Trophoblast cell (in vitro differentiated cells and primary cell): ENCODE measurements at regions not wholly inside any gene's neighbourhood (a gene's known extent, or its start where the extent isn't known, plus 50 kb on each side); places are given as distances from the start of the nearest gene placed in this dataset.
"Not testable (repeated sequence)": the region's sequence is repeated elsewhere in the genome, so short reads cannot be mapped to it uniquely, and the experiment has no call there.

Source experiments
- DNase-seq, 2 donors: peaks; one replicate each; pipeline ENCODE4 v3.0.0-alpha.2; 2016
- H2AFZ ChIP-seq: 2 replicates; pipeline ENCODE4 v1.6.1; 2013; ENCODE audit warnings: low read length, moderate library complexity, mild to moderate bottlenecking; ENCODE audit not compliant: insufficient read depth, poor library complexity
- H2AK5ac ChIP-seq: 2 replicates; pipeline ENCODE4 v1.6.1; 2013; ENCODE audit warnings: mild to moderate bottlenecking, low read length
- H2BK120ac ChIP-seq: 2 replicates; pipeline ENCODE4 v1.6.1; 2013; ENCODE audit warnings: low read length, mild to moderate bottlenecking, moderate library complexity; ENCODE audit not compliant: insufficient read depth, poor library complexity
- H2BK12ac ChIP-seq: 2 replicates; pipeline ENCODE4 v1.6.1; 2013; ENCODE audit warnings: mild to moderate bottlenecking, low read length, moderate library complexity
- H2BK5ac ChIP-seq: 2 replicates; pipeline ENCODE4 v1.6.1; 2013; ENCODE audit warnings: low read length, low read depth, moderate library complexity, mild to moderate bottlenecking; ENCODE audit not compliant: poor library complexity
- H3K14ac ChIP-seq: 2 replicates; pipeline ENCODE4 v1.6.1; 2013; ENCODE audit warnings: mild to moderate bottlenecking, low read length
- H3K18ac ChIP-seq: 2 replicates; pipeline ENCODE4 v1.6.1; 2013; ENCODE audit warnings: mild to moderate bottlenecking, low read length
- H3K23ac ChIP-seq: 2 replicates; pipeline ENCODE4 v1.6.1; 2013; ENCODE audit warnings: low read length
- H3K27ac ChIP-seq: 2 replicates; pipeline ENCODE4 v1.5.1; 2013; ENCODE audit warnings: low read depth, mild to moderate bottlenecking, inconsistent platforms, low read length, moderate library complexity
- H3K27me3 ChIP-seq: 2 replicates; pipeline ENCODE4 v1.6.1; 2013; ENCODE audit warnings: inconsistent platforms, mild to moderate bottlenecking, low read length, moderate library complexity; ENCODE audit not compliant: insufficient read depth
- H3K36me3 ChIP-seq, 2 experiments: 1 replicate in 1 of 2; 2 replicates in 1 of 2; pipeline ENCODE4 v1.6.1; 2013; ENCODE audit warnings: low read length in 2 of 2, mild to moderate bottlenecking in 2 of 2, moderate library complexity in 1 of 2; ENCODE audit not compliant: insufficient read depth in 2 of 2, control insufficient read depth in 1 of 2
- H3K4ac ChIP-seq: 2 replicates; pipeline ENCODE4 v1.6.1; 2013; ENCODE audit warnings: low read depth, mild to moderate bottlenecking, low read length, moderate library complexity
- H3K4me1 ChIP-seq, 2 experiments: 1 replicate in 1 of 2; 2 replicates in 1 of 2; pipeline ENCODE4 v1.6.1; 2013; ENCODE audit warnings: low read length in 2 of 2, mild to moderate bottlenecking in 2 of 2, moderate library complexity in 1 of 2; ENCODE audit not compliant: insufficient read depth in 2 of 2, control insufficient read depth in 1 of 2
- H3K4me2 ChIP-seq: 2 replicates; pipeline ENCODE4 v1.6.1; 2013; ENCODE audit warnings: inconsistent platforms, mild to moderate bottlenecking, low read length, moderate library complexity
- H3K4me3 ChIP-seq: 2 replicates; pipeline ENCODE4 v1.5.1; 2013; ENCODE audit warnings: mild to moderate bottlenecking, low read depth, low read length, inconsistent platforms
- H3K79me1 ChIP-seq: one replicate; pipeline ENCODE4 v1.6.1; 2013; ENCODE audit warnings: low read length
- H3K79me2 ChIP-seq: 2 replicates; pipeline ENCODE4 v1.6.1; 2013; ENCODE audit warnings: low read length, mild to moderate bottlenecking; ENCODE audit not compliant: control insufficient read depth, insufficient read depth, poor library complexity
- H3K9ac ChIP-seq: 2 replicates; pipeline ENCODE4 v1.6.1; 2013; ENCODE audit warnings: mild to moderate bottlenecking, low read length
- H3K9me3 ChIP-seq: 2 replicates; pipeline ENCODE4 v1.6.1; 2013; ENCODE audit warnings: low read depth, mild to moderate bottlenecking, control low read depth, inconsistent platforms, low read length; ENCODE audit not compliant: insufficient read depth
- H4K12ac ChIP-seq: 2 replicates; pipeline ENCODE4 v1.6.1; 2013; ENCODE audit warnings: low read depth, mild to moderate bottlenecking, low read length, moderate library complexity
- H4K8ac ChIP-seq: 2 replicates; pipeline ENCODE4 v1.6.1; 2013; ENCODE audit warnings: low read depth, mild to moderate bottlenecking, low read length, moderate library complexity
- H4K91ac ChIP-seq: one replicate; pipeline ENCODE4 v1.6.1; 2013; ENCODE audit warnings: low read depth, mild to moderate bottlenecking, low read length, moderate library complexity
- WGBS: extraction: QIAGEN DNeasy Blood & Tissue Kit; methylation state at CpG from one replicate; pipeline ENCODE4 v1.1.7; 2013; ENCODE audit warnings: missing lambda C conversion rate; ENCODE audit not compliant: insufficient read length, insufficient coverage; ENCODE audit errors: extremely low coverage; 5-methylcytosine and 5-hydroxymethylcytosine counted together

- H3K27me3 ChIP-seq: no peaks in the 10 kb centered on the region
- H3K18ac ChIP-seq: no peak overlapping the region
- H3K9me3 ChIP-seq: no peaks in the 10 kb centered on the region
- no peak overlapping the region for H3K4ac ChIP-seq
- H3K14ac ChIP-seq: no peak overlapping the region
- peaks cover 5 to 6% of the 10 kb centered on the region in 2 experiments for H3K4me1 ChIP-seq
- H2BK5ac ChIP-seq: no peak overlapping the region
- WGBS: no CpG with 5 or more reads among the region's 3 CpGs
- H3K9ac ChIP-seq: no peak overlapping the region
- H2BK120ac ChIP-seq: no peak overlapping the region
- no peak overlapping the region for H2BK12ac ChIP-seq
- H3K4me2 ChIP-seq: no peak overlapping the region
- DNase-seq: no peak
- no peaks in the 10 kb centered on the region for H3K36me3 ChIP-seq
- H3K79me2 ChIP-seq: no peaks in the 10 kb centered on the region
- H4K8ac ChIP-seq: no peak overlapping the region
- H4K12ac ChIP-seq: no peak overlapping the region
- H2AFZ ChIP-seq: no peak overlapping the region
- no peak overlapping the region for H2AK5ac ChIP-seq
- no peak overlapping the region for H3K4me3 ChIP-seq
- no peaks in the 10 kb centered on the region for H3K79me1 ChIP-seq
- H4K91ac ChIP-seq: no peak overlapping the region
- H3K23ac ChIP-seq: no peak overlapping the region
- no peak overlapping the region for H3K27ac ChIP-seq
Observed at GRCh38 chr2:209277444-209277843, 146.4 kb upstream of the MAP2 start.

GRCh38 chr2:209298601-209299000 lies 125.2 kb upstream of the MAP2 start:
- Histone ChIP-seq H3K18ac (no peak overlapping the region), H3K79me2 (no peaks in the 10 kb centered on the region), H3K4me3 (no peak overlapping the region), H3K4ac (no peak overlapping the region), H2AK5ac (no peak overlapping the region), H3K14ac (no peak overlapping the region), H4K12ac (no peak overlapping the region), H3K27ac (no peak overlapping the region), H2BK5ac (no peak overlapping the region), H2AFZ (no peak overlapping the region), H3K36me3 (no peaks in the 10 kb centered on the region), H2BK120ac (no peak overlapping the region), H4K91ac (no peak overlapping the region), H3K9me3 (no peaks in the 10 kb centered on the region), H3K4me1 (no peaks in the 10 kb centered on the region), H3K27me3 (no peaks in the 10 kb centered on the region), H3K4me2 (no peak overlapping the region), H4K8ac (no peak overlapping the region), H2BK12ac (no peak overlapping the region), H3K79me1 (no peaks in the 10 kb centered on the region), H3K23ac (no peak overlapping the region), H3K9ac (no peak overlapping the region)
- whole genome bisulfite sequencing: no CpG with 5 or more reads among the region's 2 CpGs
- no peak for DNase-seq

- not testable (repeated sequence) for H3K9me3 ChIP-seq, H3K27me3 ChIP-seq, H3K79me1 ChIP-seq, H3K4me2 ChIP-seq, H4K12ac ChIP-seq, H3K36me3 ChIP-seq, H2AK5ac ChIP-seq, H3K79me2 ChIP-seq, H2BK12ac ChIP-seq, H2BK5ac ChIP-seq, H3K9ac ChIP-seq, DNase-seq, H3K27ac ChIP-seq, H3K18ac ChIP-seq, H3K23ac ChIP-seq, H4K8ac ChIP-seq, H2BK120ac ChIP-seq, H2AFZ ChIP-seq, H4K91ac ChIP-seq, H3K4me3 ChIP-seq, H3K4ac ChIP-seq, H3K4me1 ChIP-seq, H3K14ac ChIP-seq
- WGBS: no CpG with 5 or more reads among the region's 11 CpGs
Observed at GRCh38 chr2:209299478-209299877, 124.4 kb upstream of the MAP2 start.

- H3K4me1 ChIP-seq, H2BK120ac ChIP-seq, H3K79me1 ChIP-seq, H2AFZ ChIP-seq, H2BK12ac ChIP-seq, H3K36me3 ChIP-seq, H4K12ac ChIP-seq, H3K27ac ChIP-seq, DNase-seq, H3K27me3 ChIP-seq, H3K4me2 ChIP-seq, H3K4ac ChIP-seq, H3K79me2 ChIP-seq, H3K9ac ChIP-seq, H3K14ac ChIP-seq, H3K4me3 ChIP-seq, H3K18ac ChIP-seq, H2AK5ac ChIP-seq, H3K23ac ChIP-seq, H3K9me3 ChIP-seq, H4K91ac ChIP-seq, H4K8ac ChIP-seq, H2BK5ac ChIP-seq: not testable (repeated sequence)
- no CpG with 5 or more reads among the region's 9 CpGs for WGBS
Observed at GRCh38 chr2:209300766-209301165, 123.1 kb upstream of the MAP2 start.
